ENCODE measurements at regions not wholly inside any gene's neighbourhood (a gene's known extent, or its start where the extent isn't known, plus 50 kb on each side); places are given as distances from the start of the nearest gene placed in this dataset.

DNA sequence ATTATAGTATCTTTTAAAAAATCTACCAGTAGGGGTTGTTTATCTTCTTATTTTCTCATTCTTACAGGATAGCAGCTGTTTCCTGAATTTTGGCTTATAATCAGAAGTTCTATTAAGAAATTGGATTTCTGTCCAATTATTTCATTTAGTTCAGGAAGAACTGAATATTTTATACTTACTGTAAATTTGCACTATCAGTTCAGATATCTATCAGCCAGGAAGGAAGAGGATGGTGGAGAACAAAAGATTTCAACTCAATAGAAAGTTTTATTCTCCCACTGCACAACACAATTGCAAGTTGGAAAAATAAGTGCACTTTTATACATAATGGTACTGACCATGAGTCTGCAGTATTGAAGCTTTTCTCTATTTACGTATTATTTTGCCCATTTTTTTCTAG, 400.9 kb downstream of the PLOD2 start:
- H3K27me3 Mint-ChIP-seq (ENCODE audit: low read depth): no peaks in the 10 kb centered on the region
- H3K4me3 Mint-ChIP-seq: no peak overlapping the region
- no peak overlapping the region for H3K27ac Mint-ChIP-seq
- peaks cover 2 to 6% of the 10 kb centered on the region in 2 donors for H3K9me3 Mint-ChIP-seq
- H3K4me1 Mint-ChIP-seq (ENCODE audit: low read depth): no peaks in the 10 kb centered on the region
- DNase-seq (no peak), ATAC-seq (replicated peaks in 1 of 2) (no peak)
- no peaks in the 10 kb centered on the region for H3K36me3 Mint-ChIP-seq (ENCODE audit: insufficient read depth in 2 of 2)

DNA sequence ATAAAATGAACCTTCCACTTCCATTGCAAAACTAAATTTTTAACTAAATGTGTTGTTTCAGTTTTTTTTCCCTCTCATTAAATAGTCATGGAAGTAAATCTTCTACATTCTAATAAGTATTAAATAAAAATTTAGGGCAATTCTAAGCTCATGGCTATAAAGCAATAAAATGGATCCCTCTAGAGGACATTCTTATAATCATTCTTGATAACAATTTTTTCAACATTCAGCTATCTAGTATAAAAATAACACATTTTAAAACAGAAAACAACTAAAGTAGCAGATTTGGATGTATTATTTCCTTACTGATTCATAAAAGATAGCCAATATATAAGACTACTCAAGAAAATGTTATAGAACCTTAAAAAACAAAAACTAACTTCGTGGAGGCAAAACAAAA, 393.1 kb downstream of the PLOD2 start:
- H3K4me1 Mint-ChIP-seq (ENCODE audit: low read depth): no peaks in the 10 kb centered on the region
- no peak for ATAC-seq (replicated peaks in 1 of 2)

DNA sequence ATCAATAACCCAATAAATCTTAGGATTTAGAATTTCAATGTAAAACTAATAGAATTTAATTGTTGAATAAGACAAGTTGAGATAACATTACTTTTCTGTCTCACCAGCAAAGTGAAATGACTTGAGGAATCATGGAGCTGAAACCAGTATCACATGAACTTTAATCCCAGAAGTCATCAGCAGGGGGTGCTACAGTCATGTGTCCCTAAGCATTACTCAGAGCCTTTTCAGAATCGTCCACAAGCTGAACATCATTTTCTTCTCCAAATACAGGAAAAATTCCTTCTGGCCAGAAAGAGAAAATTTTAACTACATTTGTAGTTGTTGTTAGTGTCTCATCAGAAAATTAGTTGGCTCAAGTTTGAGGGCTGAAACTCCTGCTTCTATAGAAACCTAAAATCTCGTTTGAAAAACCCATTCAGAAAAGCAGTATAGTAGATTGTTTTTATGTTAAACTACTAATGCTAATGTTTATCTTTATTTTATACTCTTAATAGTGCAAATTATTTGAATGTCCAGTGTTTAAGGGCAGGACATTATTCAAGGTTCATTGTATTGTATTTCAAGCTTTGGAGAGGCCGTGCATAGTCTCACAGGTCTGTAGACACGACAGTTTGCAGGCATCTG, 384.1 kb downstream of the PLOD2 start:
- no peaks in the 10 kb centered on the region for H3K36me3 Mint-ChIP-seq (ENCODE audit: insufficient read depth in 2 of 2)
- peak; percentile 1 to 5 for DNase-seq
- no peaks in the 10 kb centered on the region for H3K27me3 Mint-ChIP-seq (ENCODE audit: low read depth)
- H3K27ac Mint-ChIP-seq: no peak overlapping the region
- H3K4me1 Mint-ChIP-seq (ENCODE audit: low read depth): no peaks in the 10 kb centered on the region
- no peak overlapping the region for H3K4me3 Mint-ChIP-seq
- H3K9me3 Mint-ChIP-seq: peaks cover 0 to 2% of the 10 kb centered on the region in 2 donors
- no peak for ATAC-seq (replicated peaks in 1 of 2)

More for the DNA sequence above, 393.1 kb downstream of the PLOD2 start:
- no peak overlapping the region for H3K4me3 Mint-ChIP-seq
- DNase-seq: no peak
- no peaks in the 10 kb centered on the region for H3K27me3 Mint-ChIP-seq (ENCODE audit: low read depth)
- H3K27ac Mint-ChIP-seq: no peak overlapping the region
- no peaks in the 10 kb centered on the region for H3K36me3 Mint-ChIP-seq (ENCODE audit: insufficient read depth in 2 of 2)
- H3K9me3 Mint-ChIP-seq: peaks cover 0 to 2% of the 10 kb centered on the region in 2 donors

DNA sequence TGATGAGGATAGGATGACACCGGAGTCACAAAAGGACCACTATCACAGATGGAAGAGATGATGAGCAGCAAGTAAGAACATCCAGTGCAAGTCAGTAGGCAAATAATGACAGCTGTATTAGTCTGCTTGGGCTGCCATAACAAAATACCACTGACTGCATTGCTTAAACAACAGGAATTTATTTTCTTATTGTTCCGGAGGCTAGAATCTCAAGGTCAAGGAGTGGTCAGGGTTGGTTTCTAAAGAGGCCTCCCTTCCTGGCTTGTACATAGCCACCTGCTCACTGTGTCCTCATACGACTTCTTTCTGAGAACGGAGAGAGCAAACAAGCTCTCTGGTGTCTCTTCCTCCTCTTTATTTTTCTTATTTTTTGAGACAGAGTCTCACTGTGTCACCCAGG, 380.7 kb downstream of the PLOD2 start:
- DNase-seq: no peak

DNA sequence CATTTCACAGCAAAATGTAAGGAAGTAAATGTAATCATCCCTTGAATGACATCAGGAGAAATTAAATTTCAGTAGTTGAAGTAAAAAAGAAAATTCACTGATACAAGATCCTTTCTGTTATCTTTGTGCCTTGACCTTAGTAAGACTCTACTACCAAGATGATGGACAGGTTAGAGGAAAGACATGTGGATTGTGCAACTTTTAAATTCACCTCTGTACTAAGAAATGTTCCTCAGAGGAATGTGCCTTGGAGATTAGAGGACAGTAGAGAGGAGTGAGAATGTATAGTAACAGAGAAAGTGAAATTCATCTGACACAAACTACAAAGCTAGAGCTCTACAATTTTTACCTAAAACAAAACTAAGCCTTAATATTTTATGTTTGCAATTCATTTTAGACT, 375.3 kb downstream of the PLOD2 start:
- Mint-ChIP-seq H3K9me3 (peaks cover 0 to 2% of the 10 kb centered on the region in 2 donors), H3K27ac (no peak overlapping the region), H3K36me3 (ENCODE audit: insufficient read depth in 2 of 2) (no peaks in the 10 kb centered on the region), H3K4me3 (no peak overlapping the region), H3K4me1 (ENCODE audit: low read depth) (no peaks in the 10 kb centered on the region), H3K27me3 (ENCODE audit: low read depth) (no peaks in the 10 kb centered on the region)
- DNase-seq (no peak), ATAC-seq (replicated peaks in 1 of 2) (no peak)

More for the DNA sequence above, 380.7 kb downstream of the PLOD2 start:
- H3K27ac Mint-ChIP-seq: no peak overlapping the region
- no peak for ATAC-seq (replicated peaks in 1 of 2)
- no peaks in the 10 kb centered on the region for H3K27me3 Mint-ChIP-seq (ENCODE audit: low read depth)
- no peaks in the 10 kb centered on the region for H3K4me1 Mint-ChIP-seq (ENCODE audit: low read depth)
- H3K36me3 Mint-ChIP-seq (ENCODE audit: insufficient read depth in 2 of 2): no peaks in the 10 kb centered on the region
- H3K9me3 Mint-ChIP-seq: peaks cover 0 to 4% of the 10 kb centered on the region in 2 donors
- H3K4me3 Mint-ChIP-seq: no peak overlapping the region

DNA sequence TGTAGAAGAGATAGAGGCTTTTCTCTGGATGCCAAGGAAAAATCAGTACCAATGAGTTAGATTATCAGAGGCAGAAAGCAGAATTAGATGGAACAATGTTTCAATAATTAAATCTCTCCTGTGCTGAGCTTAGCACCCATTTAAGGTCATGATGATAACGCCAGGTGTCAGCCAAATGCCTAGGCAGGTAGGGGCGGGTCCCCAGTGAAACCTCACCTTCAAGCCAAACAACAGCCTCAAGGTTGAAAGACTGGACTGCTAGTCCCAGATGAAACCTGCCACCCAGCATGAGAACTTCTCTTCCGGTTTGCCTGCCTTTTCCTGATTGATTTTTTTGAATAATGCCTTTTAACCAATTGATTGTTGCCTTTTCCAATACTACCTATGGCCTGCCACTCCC, 363.0 kb downstream of the PLOD2 start:
- no peak overlapping the region for H3K4me3 Mint-ChIP-seq
- DNase-seq (no peak), ATAC-seq (replicated peaks in 1 of 2) (no peak)
- H3K27me3 Mint-ChIP-seq (ENCODE audit: low read depth): no peaks in the 10 kb centered on the region
- no peak overlapping the region for H3K27ac Mint-ChIP-seq
- H3K36me3 Mint-ChIP-seq (ENCODE audit: insufficient read depth in 2 of 2): no peaks in the 10 kb centered on the region
- H3K9me3 Mint-ChIP-seq: peaks cover 9 to 13% of the 10 kb centered on the region in 2 donors
- no peaks in the 10 kb centered on the region for H3K4me1 Mint-ChIP-seq (ENCODE audit: low read depth)

DNA sequence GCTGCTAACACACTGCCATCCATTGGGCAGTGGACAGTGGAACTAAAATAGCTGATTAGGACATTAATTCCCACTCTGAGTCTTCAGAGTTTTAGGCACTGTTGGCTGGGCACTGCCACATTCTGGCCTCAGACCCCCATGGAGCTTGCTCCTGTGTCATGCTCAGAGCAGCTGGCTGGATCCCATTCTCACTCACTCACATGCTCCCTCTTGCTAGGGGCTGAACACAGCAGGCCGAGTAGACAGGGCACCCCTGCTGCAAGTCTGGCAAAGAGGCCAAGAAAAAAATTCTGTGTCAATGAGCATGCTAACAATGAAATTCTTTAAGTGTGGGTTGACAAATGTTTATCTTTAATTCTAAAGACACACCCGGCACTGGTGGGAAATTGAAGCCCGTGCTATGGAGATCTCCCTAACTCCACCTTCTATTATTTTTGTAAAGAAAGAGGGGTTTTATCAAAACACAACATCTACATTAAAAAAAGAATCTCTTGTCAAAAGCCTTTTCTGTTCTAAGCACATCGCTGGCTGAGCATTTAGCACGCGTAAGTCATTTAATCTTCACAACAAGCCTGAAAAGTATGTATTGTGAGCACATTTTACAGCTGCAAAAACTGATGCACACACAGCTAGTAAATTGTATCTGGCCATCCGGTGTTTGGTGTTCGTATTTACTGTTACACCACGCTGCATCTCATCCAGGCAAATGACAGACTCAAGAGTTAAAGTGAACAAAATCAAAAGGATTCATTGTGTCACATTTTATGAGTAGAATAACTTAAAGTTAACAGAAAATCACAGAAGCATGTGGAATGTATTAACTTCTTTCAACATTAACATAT, 362.1 kb downstream of the PLOD2 start:
- ATAC-seq (replicated peaks in 1 of 2): no peak
- Mint-ChIP-seq H3K9me3 (peaks cover 6 to 11% of the 10 kb centered on the region in 2 donors), H3K4me3 (no peak overlapping the region)

DNA sequence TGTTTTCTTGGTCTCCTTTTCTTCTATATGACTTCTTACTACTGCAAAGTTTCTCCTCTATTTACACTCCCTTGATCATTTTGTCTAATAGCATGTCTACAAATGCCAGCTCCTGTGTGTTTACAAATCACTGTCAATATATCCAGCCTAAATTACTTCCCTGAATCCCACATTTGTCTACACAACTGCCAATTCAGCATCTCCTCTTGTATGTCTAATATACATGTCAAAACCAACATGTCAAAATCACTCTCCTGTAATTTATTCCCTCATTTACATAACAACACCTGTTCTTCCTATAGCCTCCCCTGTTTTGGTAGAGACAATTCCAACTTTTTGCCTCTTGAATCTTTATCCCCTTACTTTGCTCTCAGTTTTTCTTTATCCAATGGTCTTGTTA, 359.3 kb downstream of the PLOD2 start:
- Mint-ChIP-seq H3K36me3 (ENCODE audit: insufficient read depth in 2 of 2) (no peaks in the 10 kb centered on the region), H3K4me1 (ENCODE audit: low read depth) (no peaks in the 10 kb centered on the region)
- ATAC-seq (replicated peaks in 1 of 2): no peak

More for the DNA sequence above, 362.1 kb downstream of the PLOD2 start:
- no peaks in the 10 kb centered on the region for H3K36me3 Mint-ChIP-seq (ENCODE audit: insufficient read depth in 2 of 2)
- H3K27me3 Mint-ChIP-seq (ENCODE audit: low read depth): no peaks in the 10 kb centered on the region
- no peaks in the 10 kb centered on the region for H3K4me1 Mint-ChIP-seq (ENCODE audit: low read depth)
- H3K27ac Mint-ChIP-seq: no peak overlapping the region
- no peak for DNase-seq

DNA sequence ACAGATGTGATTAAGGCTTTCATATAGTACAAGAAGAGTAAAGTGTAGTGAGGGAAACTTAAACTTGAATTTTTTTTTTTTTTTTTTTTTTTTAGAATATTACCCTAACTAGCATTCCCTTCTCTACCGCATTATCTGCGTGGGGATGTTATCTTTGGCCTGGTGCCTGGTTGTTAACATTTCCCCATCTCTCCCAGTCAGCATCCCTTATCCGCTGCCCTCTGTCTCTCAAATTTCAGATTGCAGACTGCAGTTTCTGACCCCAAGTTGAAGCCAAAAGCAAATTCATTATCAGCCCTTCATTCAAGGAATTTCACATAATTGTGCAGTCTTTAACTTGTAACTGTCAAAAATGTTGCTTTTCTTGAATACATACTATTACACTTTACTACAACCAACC, 353.0 kb downstream of the PLOD2 start:
- Mint-ChIP-seq H3K9me3 (peaks cover 4 to 7% of the 10 kb centered on the region in 2 donors), H3K27me3 (ENCODE audit: low read depth) (no peaks in the 10 kb centered on the region), H3K4me1 (ENCODE audit: low read depth) (no peaks in the 10 kb centered on the region), H3K36me3 (ENCODE audit: insufficient read depth in 2 of 2) (no peaks in the 10 kb centered on the region), H3K27ac (no peak overlapping the region), H3K4me3 (no peak overlapping the region)
- no peak for DNase-seq
- ATAC-seq (replicated peaks in 1 of 2): no peak

More for the DNA sequence above, 359.3 kb downstream of the PLOD2 start:
- H3K27ac Mint-ChIP-seq: no peak overlapping the region
- peaks cover 0 to 5% of the 10 kb centered on the region in 2 donors for H3K9me3 Mint-ChIP-seq
- H3K4me3 Mint-ChIP-seq: no peak overlapping the region
- DNase-seq: no peak
- no peaks in the 10 kb centered on the region for H3K27me3 Mint-ChIP-seq (ENCODE audit: low read depth)

DNA sequence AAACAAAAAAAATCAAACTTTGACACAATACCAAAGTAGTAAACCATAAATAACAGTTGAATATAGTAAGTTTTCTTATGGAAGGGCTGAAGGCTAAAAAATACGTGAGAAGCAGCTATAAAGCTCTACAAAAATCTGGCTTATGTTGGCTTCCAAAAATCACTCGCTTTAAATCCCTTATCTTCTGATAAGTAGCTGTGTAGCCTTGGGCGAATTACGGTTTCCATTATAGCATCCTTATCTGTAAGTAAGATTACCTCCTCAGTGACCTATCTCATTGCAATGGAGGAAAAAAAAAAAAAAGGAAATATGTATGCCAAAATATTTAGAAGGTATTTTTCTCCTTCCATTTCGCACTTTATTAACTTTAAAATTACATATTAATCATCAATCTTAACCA, 348.6 kb downstream of the PLOD2 start:
- ATAC-seq (replicated peaks in 1 of 2) (no peak), DNase-seq (no peak)

DNA sequence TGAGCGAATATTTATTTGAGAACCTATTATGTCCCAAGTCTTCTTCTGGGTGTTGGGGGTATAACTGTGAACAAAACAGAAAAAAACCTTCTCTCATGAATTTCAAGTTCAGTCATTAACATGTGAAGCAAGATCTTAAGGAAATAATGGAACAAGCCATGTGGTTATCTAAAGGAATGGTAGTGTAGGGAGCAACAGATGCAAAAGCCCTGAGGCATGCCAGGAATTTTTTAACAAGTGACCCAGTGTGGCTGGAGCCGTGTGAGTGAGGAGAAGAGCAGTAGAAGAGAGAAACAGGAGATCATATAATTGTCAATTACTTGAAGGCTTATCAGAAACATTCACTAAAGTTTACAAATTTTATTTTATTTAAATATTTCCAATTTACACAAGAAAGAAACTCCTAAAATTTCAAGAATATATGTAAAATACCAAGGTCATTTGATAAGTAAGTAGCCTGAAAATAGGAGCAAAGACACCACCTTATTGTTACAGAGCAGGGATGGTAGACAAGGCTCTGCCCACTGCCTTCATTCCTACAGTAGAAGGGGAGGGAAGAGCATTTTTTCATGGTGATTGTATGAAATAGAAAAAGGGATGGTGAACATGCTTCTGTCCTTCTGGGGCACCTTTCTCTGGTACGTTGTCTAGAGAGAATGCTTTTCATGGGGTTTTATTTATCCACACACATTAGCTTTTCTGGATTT, 345.1 kb downstream of the PLOD2 start:
- Mint-ChIP-seq H3K27ac (no peak overlapping the region), H3K27me3 (ENCODE audit: low read depth) (no peaks in the 10 kb centered on the region), H3K36me3 (ENCODE audit: insufficient read depth in 2 of 2) (no peaks in the 10 kb centered on the region), H3K4me1 (ENCODE audit: low read depth) (no peaks in the 10 kb centered on the region), H3K4me3 (no peak overlapping the region), H3K9me3 (peaks cover 0 to 6% of the 10 kb centered on the region in 2 donors)
- ATAC-seq (replicated peaks in 1 of 2) (no peak), DNase-seq (no peak)

More for the DNA sequence above, 348.6 kb downstream of the PLOD2 start:
- H3K36me3 Mint-ChIP-seq (ENCODE audit: insufficient read depth in 2 of 2): no peaks in the 10 kb centered on the region
- H3K4me3 Mint-ChIP-seq: no peak overlapping the region
- no peak overlapping the region for H3K27ac Mint-ChIP-seq
- H3K4me1 Mint-ChIP-seq (ENCODE audit: low read depth): no peaks in the 10 kb centered on the region
- H3K27me3 Mint-ChIP-seq (ENCODE audit: low read depth): no peaks in the 10 kb centered on the region
- peaks cover 7% of the 10 kb centered on the region in 2 donors for H3K9me3 Mint-ChIP-seq

DNA sequence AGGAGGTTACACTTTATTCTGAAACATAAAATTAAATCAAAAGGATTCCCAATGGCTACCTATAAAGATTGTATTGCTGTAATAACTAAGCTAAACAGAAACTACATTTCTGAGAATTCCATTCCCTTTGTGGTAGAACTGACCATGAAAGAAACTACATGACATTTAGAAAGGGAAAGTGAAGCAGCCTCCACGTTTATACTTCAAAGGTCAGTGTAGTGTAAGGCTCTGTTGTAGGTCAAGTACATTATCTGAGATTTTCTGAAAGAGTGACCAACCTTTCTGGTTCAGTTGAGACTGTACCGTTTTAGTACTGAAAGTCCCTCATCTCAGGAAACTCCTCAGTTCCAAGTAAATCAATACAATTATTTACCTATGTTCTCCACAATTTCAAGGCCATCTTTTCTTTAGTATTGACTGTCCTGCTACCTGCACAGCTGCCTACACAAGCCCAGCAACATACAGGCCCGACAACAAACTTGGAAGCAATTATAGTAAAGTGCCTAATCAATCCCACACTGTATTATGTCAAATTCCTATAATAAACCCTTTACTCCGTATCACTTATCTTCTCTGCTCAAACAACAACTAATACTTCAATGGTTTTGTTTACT, 343.0 kb downstream of the PLOD2 start:
- ATAC-seq (replicated peaks in 1 of 2) (no peak), DNase-seq (no peak)
- H3K9me3 Mint-ChIP-seq: peaks cover 0 to 4% of the 10 kb centered on the region in 2 donors
- H3K4me1 Mint-ChIP-seq (ENCODE audit: low read depth): no peaks in the 10 kb centered on the region
- H3K36me3 Mint-ChIP-seq (ENCODE audit: insufficient read depth in 2 of 2): no peaks in the 10 kb centered on the region
- no peak overlapping the region for H3K27ac Mint-ChIP-seq
- H3K4me3 Mint-ChIP-seq: no peak overlapping the region
- no peaks in the 10 kb centered on the region for H3K27me3 Mint-ChIP-seq (ENCODE audit: low read depth)

DNA sequence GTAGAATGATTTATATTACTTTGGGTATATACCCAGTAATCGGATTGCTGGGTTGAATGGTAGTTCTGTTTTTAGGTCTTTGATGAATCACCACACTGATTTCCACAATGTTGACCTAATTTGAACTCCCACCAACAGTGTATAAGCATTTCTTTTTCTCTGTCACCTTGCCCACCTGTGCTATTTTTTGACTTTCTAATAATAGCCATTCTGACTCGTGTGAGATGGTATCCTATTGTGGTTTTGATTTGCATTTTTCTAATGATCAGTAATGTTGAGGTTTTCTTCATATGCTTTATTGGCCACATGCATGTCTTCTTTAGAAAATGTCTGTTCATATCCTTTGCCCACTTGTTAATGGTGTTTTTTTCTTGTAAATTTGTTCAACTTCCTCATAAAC, 340.8 kb downstream of the PLOD2 start:
- peaks cover 0 to 2% of the 10 kb centered on the region in 2 donors for H3K36me3 Mint-ChIP-seq (ENCODE audit: insufficient read depth in 2 of 2)
- H3K9me3 Mint-ChIP-seq: peaks cover 4 to 5% of the 10 kb centered on the region in 2 donors
- DNase-seq (no peak), ATAC-seq (replicated peaks in 1 of 2) (no peak)
- H3K27ac Mint-ChIP-seq: no peak overlapping the region
- no peak overlapping the region for H3K4me3 Mint-ChIP-seq
- H3K27me3 Mint-ChIP-seq (ENCODE audit: low read depth): no peaks in the 10 kb centered on the region
- H3K4me1 Mint-ChIP-seq (ENCODE audit: low read depth): no peaks in the 10 kb centered on the region

Measured in activated T-cell treated with anti-CD3 and anti-CD28 coated beads, Interleukin-2, amount 50 U/mL, for 72 hours (primary cell).